SH-SY5Y (cell line): ENCODE measurements at regions not wholly inside any gene's neighbourhood (a gene's known extent, or its start where the extent isn't known, plus 50 kb on each side); places are given as distances from the start of the nearest gene placed in this dataset.

Source experiments
- GATA2 ChIP-seq: IDR thresholded peaks from 2 replicates; pipeline ENCODE4 v1.6.1; 2011; ENCODE audit warnings: mild to moderate bottlenecking, low read depth, low read length
- GATA3 ChIP-seq: IDR thresholded peaks from 2 replicates; pipeline ENCODE4 v1.6.1; 2011; ENCODE audit warnings: low read depth, mild to moderate bottlenecking, low read length, moderate library complexity

DNA sequence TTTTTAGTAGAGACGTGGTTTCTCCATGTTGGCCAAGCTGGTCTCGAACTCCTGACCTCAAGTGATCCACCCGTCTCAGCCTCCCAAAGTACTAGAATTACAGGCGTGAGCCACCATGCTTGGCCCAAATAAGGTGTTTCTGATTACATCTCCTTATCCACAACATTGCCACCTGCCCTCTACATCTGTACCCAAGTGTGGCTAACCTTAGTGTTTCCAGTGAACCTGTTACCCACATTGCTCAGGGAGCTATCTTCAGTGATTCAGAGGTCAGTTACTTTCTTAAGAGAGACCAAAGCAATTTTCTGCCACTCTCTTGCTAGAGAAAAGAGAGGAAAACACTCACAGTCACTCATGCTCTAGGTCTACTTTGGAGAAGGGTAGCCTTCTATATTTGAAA, 115.0 kb upstream of the SLC39A10 start:
- TF ChIP-seq GATA2 (no peak), GATA3 (no peak)
